NCI-H460 (cell line): ENCODE measurements at regions not wholly inside any gene's neighbourhood (a gene's known extent, or its start where the extent isn't known, plus 50 kb on each side); places are given as distances from the start of the nearest gene placed in this dataset.

ENCODE experiments used
- DNase-seq: peaks from one replicate; pipeline ENCODE4 v3.0.0-alpha.2; 2016; ENCODE audit warnings: low read depth; ENCODE audit errors: extremely low read depth

GRCh38 chr3:159210336-159210735 is 408.5 kb downstream of the MFSD1 start:
- DNase-seq: no peak

- no peak for DNase-seq
Measured at GRCh38 chr3:159216311-159216710, 414.5 kb downstream of the MFSD1 start.

GRCh38 chr3:159219231-159219630 is 417.4 kb downstream of the MFSD1 start:
- no peak for DNase-seq

GRCh38 chr3:159221335-159221734 is 419.5 kb downstream of the MFSD1 start:
- no peak for DNase-seq

- DNase-seq: no peak
Measured at GRCh38 chr3:159229116-159229680, 427.3 kb downstream of the MFSD1 start.

GRCh38 chr3:159232966-159233365 is 431.1 kb downstream of the MFSD1 start:
- DNase-seq: no peak

GRCh38 chr3:159233734-159234133 is 431.9 kb downstream of the MFSD1 start:
- DNase-seq: no peak

GRCh38 chr3:159234306-159234705 is 432.5 kb downstream of the MFSD1 start:
- DNase-seq: no peak

- no peak for DNase-seq
Measured at GRCh38 chr3:159236321-159236720, 434.5 kb downstream of the MFSD1 start.

GRCh38 chr3:159237226-159237625 is 435.4 kb downstream of the MFSD1 start:
- no peak for DNase-seq

- no peak for DNase-seq
Measured at GRCh38 chr3:159238646-159239045, 436.8 kb downstream of the MFSD1 start.

GRCh38 chr3:159239059-159239458 is 437.2 kb downstream of the MFSD1 start:
- DNase-seq: no peak

GRCh38 chr3:159244933-159245332 is 443.1 kb downstream of the MFSD1 start:
- no peak for DNase-seq

- DNase-seq: no peak
Measured at GRCh38 chr3:159245871-159246270, 444.0 kb downstream of the MFSD1 start.

- no peak for DNase-seq
Measured at GRCh38 chr3:159246385-159246784, 444.5 kb downstream of the MFSD1 start.

- no peak for DNase-seq
Measured at GRCh38 chr3:159249472-159250174, 447.8 kb downstream of the MFSD1 start.

GRCh38 chr3:159250961-159251360 is 449.1 kb downstream of the MFSD1 start:
- no peak for DNase-seq

GRCh38 chr3:159252274-159252673 is 450.4 kb downstream of the MFSD1 start:
- DNase-seq: no peak

- DNase-seq: peak; percentile 22
Measured at GRCh38 chr3:159252772-159253384, 451.0 kb downstream of the MFSD1 start.

GRCh38 chr3:159253860-159254259 is 452.0 kb downstream of the MFSD1 start:
- no peak for DNase-seq

GRCh38 chr3:159257954-159258353 is 456.1 kb downstream of the MFSD1 start:
- no peak for DNase-seq

GRCh38 chr3:159258934-159259333 is 457.1 kb downstream of the MFSD1 start:
- DNase-seq: no peak
